Kidney (tissue), 13 donors: ENCODE measurements at regions not wholly inside any gene's neighbourhood (a gene's known extent, or its start where the extent isn't known, plus 50 kb on each side); places are given as distances from the start of the nearest gene placed in this dataset.

Source experiments
- DNase-seq, 5 donors: peaks; one replicate each; pipeline ENCODE4 v3.0.0-alpha.2; 2013 to 2020
- FAIRE-seq: peaks from 2 replicates; lab custom pipeline; 2012; peaks lifted over from hg19 to GRCh38; lab: Jason Lieb, UNC
- H3K27ac ChIP-seq, 2 donors: one replicate each; pipeline ENCODE4 v1.7.0; 2013; ENCODE audit warnings: low read depth in 2 of 2, low read length in 2 of 2, inconsistent platforms in 1 of 2
- H3K27me3 ChIP-seq: one replicate; pipeline ENCODE4 v1.7.1; 2013; ENCODE audit warnings: low read length, inconsistent platforms; ENCODE audit not compliant: control insufficient read depth, insufficient read depth
- H3K36me3 ChIP-seq, 3 donors: one replicate each; pipeline versions ENCODE4 v1.7.0 to v1.7.1; 2013; ENCODE audit warnings: low read length in 3 of 3, control low read depth in 1 of 3, inconsistent platforms in 1 of 3; ENCODE audit not compliant: insufficient read depth in 3 of 3, control insufficient read depth in 2 of 3
- H3K4me1 ChIP-seq, 3 donors: one replicate each; pipeline versions ENCODE4 v1.7.0 to v1.7.1; 2013; ENCODE audit warnings: low read length in 3 of 3, inconsistent platforms in 1 of 3, low read depth in 1 of 3; ENCODE audit not compliant: control insufficient read depth in 2 of 3, insufficient read depth in 2 of 3
- H3K4me3 ChIP-seq, 3 donors: one replicate each; pipeline versions ENCODE4 v1.7.0 to v1.8.1; 2013; ENCODE audit warnings: low read length in 3 of 3, control low read depth in 1 of 3, inconsistent platforms in 1 of 3
- H3K9ac ChIP-seq, 3 donors: one replicate each; pipeline versions ENCODE4 v1.7.0 to v1.7.1; 2013; ENCODE audit warnings: low read length in 3 of 3, control low read depth in 1 of 3, inconsistent platforms in 1 of 3
- H3K9me3 ChIP-seq, 3 donors: one replicate each; pipeline versions ENCODE4 v1.7.0 to v1.7.1; 2013; ENCODE audit warnings: low read length in 3 of 3, control low read depth in 1 of 3, inconsistent platforms in 1 of 3; ENCODE audit not compliant: control insufficient read depth in 2 of 3, insufficient read depth in 1 of 3
- intact Hi-C: fragments of 100-400 bp; cut with DNase I; formaldehyde crosslinking; loops from one replicate; pipeline ENCODE4 v1.11.1; 2022
- TF ChIP-seq, protein P1 (sequence below): IDR thresholded peaks from 3 replicates; pipeline ENCODE4 v1.5.1; 2012; ENCODE audit warnings: mild to moderate bottlenecking, moderate library complexity, borderline replicate concordance; ENCODE audit not compliant: insufficient read depth; ENCODE audit errors: extremely low read depth
- donor health status: control.
- donor health status: control.
- donor health status: control.
- donor health status: control.
- donor health status: control.
- donor health status: DM: yes; HTN: yes; CAD: no.
- donor health status: Normal renal cell carcinoma (clear cell type).

DNA sequence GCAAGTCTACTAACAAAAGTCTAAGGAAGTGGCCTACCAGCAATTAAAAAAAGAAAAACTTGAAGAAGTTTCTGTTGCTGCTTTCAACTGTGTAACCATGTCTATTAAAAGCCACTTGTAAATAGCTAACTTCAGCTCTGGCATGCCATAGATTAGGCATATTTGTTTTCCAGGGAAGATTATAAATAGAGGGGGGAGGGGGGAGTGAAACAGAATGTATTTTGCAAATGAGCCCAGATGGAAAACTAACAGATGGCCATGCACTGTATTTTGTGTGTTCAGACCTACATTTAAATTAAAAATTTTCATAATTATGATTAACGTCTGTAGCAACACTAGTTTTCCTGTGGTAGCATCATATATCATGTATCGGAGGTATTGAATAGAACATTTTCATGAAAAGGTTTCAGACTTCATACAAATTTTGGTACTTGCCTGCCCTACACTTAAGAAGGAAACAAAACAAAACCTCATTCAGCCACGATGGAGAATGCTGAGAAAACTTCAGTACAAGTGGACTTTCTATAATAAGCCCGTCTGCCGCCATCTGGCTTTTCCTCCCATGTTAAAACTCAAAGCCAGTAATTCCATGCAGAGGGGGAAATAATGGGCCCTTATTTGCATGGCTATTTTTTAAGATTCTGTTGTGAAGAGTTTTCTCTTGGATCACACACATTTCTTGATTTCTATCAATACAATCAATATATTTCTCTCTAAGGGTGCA lies 220.4 kb upstream of the SMARCA2 start:
- no peaks in the 10 kb centered on the region for H3K36me3 ChIP-seq
- no peak overlapping the region for H3K9ac ChIP-seq
- no peaks in the 10 kb centered on the region for H3K9me3 ChIP-seq
- no peak overlapping the region for H3K27ac ChIP-seq
- intact Hi-C loops: no loop called here
- TF ChIP-seq, protein P1, sequence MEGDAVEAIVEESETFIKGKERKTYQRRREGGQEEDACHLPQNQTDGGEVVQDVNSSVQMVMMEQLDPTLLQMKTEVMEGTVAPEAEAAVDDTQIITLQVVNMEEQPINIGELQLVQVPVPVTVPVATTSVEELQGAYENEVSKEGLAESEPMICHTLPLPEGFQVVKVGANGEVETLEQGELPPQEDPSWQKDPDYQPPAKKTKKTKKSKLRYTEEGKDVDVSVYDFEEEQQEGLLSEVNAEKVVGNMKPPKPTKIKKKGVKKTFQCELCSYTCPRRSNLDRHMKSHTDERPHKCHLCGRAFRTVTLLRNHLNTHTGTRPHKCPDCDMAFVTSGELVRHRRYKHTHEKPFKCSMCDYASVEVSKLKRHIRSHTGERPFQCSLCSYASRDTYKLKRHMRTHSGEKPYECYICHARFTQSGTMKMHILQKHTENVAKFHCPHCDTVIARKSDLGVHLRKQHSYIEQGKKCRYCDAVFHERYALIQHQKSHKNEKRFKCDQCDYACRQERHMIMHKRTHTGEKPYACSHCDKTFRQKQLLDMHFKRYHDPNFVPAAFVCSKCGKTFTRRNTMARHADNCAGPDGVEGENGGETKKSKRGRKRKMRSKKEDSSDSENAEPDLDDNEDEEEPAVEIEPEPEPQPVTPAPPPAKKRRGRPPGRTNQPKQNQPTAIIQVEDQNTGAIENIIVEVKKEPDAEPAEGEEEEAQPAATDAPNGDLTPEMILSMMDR: no peak
- FAIRE-seq (no peak), DNase-seq (no peak)
- no peak overlapping the region for H3K4me3 ChIP-seq
- no peaks in the 10 kb centered on the region for H3K4me1 ChIP-seq
- no peaks in the 10 kb centered on the region for H3K27me3 ChIP-seq

DNA sequence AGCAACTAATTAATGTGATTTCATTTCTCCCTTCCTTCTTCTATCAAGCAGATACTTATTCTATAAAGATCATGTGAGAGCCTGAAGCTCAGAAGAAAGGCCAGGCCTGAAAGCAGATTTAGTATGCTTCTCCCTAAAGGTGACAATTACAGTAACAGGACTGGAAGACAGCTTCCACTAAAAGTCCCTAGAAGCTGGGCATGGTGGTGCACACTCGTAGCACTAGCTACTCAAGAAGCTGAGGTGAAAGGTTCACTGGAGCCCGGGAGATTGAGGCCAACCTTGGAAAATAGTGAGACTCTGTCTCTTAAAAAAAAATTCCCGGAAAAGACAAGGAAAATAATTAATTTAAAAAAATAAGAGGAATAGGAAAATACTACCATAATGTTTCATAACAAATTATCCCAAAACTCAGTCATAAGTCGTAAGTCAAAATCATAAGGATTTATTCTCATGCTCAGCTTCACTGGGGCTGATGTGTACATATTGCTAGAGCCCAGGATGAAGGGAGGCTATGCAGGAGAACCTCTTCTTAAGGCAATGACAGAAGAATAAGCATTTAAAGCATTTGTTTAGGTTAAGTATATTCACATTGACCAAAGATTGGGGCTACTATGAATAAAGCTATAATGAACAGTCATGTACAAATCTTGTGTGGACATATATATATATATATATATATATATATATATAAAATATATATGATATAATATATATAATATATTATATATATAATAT lies 210.8 kb upstream of the SMARCA2 start:
- TF ChIP-seq, protein P1: no peak
- intact Hi-C loops: no loop called here
- H3K9me3 ChIP-seq: no peaks in the 10 kb centered on the region
- DNase-seq (no peak), FAIRE-seq (no peak)
- H3K4me3 ChIP-seq: no peak overlapping the region
- H3K9ac ChIP-seq: no peak overlapping the region
- no peaks in the 10 kb centered on the region for H3K4me1 ChIP-seq
- H3K27me3 ChIP-seq: no peaks in the 10 kb centered on the region
- H3K27ac ChIP-seq: no peak overlapping the region
- no peaks in the 10 kb centered on the region for H3K36me3 ChIP-seq

DNA sequence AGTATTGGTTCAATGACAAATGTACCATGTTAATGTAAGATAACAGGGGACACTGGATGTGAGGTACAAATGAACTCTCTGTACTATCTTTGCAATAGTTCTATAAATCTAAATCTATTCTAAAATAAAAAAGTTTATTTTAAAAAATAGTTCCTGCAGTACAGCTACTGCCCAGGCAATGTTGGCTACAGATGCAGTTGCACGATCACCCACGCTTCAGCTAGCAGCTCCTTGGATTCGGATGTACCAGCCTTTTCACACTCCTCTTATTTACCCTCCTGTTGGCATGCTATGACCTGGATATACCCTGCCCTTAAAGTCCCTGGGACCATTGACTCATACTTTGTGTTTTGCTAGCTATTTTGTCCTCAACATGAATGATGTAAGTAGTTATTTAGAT lies 185.4 kb upstream of the SMARCA2 start:
- Histone ChIP-seq H3K9ac (no peak overlapping the region), H3K4me3 (no peak overlapping the region), H3K27ac (no peak overlapping the region), H3K4me1 (no peaks in the 10 kb centered on the region), H3K27me3 (no peaks in the 10 kb centered on the region), H3K36me3 (no peaks in the 10 kb centered on the region), H3K9me3 (no peaks in the 10 kb centered on the region)
- DNase-seq (no peak), FAIRE-seq (no peak)
- intact Hi-C loops: no loop called here
- TF ChIP-seq, protein P1: no peak
